Neural progenitor cell (in vitro differentiated cells): ENCODE measurements at regions not wholly inside any gene's neighbourhood (a gene's known extent, or its start where the extent isn't known, plus 50 kb on each side); places are given as distances from the start of the nearest gene placed in this dataset.

ENCODE experiments used
- CTCF ChIP-seq: fragments of 200-600 bp; sonication (generic); IDR thresholded peaks from 2 replicates; pipeline ENCODE4 v1.5.1; 2017; ENCODE audit warnings: antibody characterized with exemption, mild to moderate bottlenecking
- EZH2 ChIP-seq: fragments of 200-600 bp; sonication (generic); IDR thresholded peaks from 2 replicates; pipeline ENCODE4 v1.6.1; 2017; ENCODE audit warnings: antibody characterized with exemption, mild to moderate bottlenecking, moderate library complexity
- EZH2phosphoT487 ChIP-seq: fragments of 200-600 bp; sonication (generic); IDR thresholded peaks from 2 replicates; pipeline ENCODE4 v1.6.1; 2017; ENCODE audit warnings: antibody characterized with exemption

- no peak for TF ChIP-seq EZH2
- TF ChIP-seq CTCF = no peak
- TF ChIP-seq EZH2phosphoT487 = no peak
Measured at GRCh38 chr7:17668122-17668521, 272.2 kb downstream of the SNX13 start.
